Hepatocyte (in vitro differentiated cells): ENCODE measurements at regions not wholly inside any gene's neighbourhood (a gene's known extent, or its start where the extent isn't known, plus 50 kb on each side); places are given as distances from the start of the nearest gene placed in this dataset.

Experiments used
- DNase-seq: peaks from one replicate; pipeline ENCODE4 v3.0.0-alpha.2; 2016; ENCODE audit warnings: low spot score
- H2AFZ ChIP-seq: fragments of 200-600 bp; sonication (generic); 2 replicates; pipeline ENCODE4 v1.6.0; 2016; ENCODE audit warnings: antibody characterized with exemption, mild to moderate bottlenecking
- H3K27ac ChIP-seq: fragments of 200-600 bp; sonication (generic); 2 replicates; pipeline ENCODE4 v1.5.1; 2016; ENCODE audit warnings: mild to moderate bottlenecking
- H3K27me3 ChIP-seq: fragments of 200-600 bp; sonication (generic); 2 replicates; pipeline ENCODE4 v1.6.1; 2016
- H3K36me3 ChIP-seq: fragments of 200-600 bp; sonication (generic); replicated peaks from 2 replicates; pipeline ENCODE4 v1.5.1; 2016; ENCODE audit warnings: low read depth; ENCODE audit not compliant: insufficient read depth
- H3K4me1 ChIP-seq: fragments of 200-600 bp; sonication (generic); 2 replicates; pipeline ENCODE4 v1.5.1; 2016; ENCODE audit warnings: mild to moderate bottlenecking, moderate library complexity; ENCODE audit not compliant: insufficient read depth
- H3K4me2 ChIP-seq: fragments of 200-600 bp; sonication (generic); 2 replicates; pipeline ENCODE4 v1.6.0; 2016
- H3K4me3 ChIP-seq: fragments of 200-600 bp; sonication (generic); 2 replicates; pipeline ENCODE4 v1.5.1; 2016; ENCODE audit warnings: mild to moderate bottlenecking
- H3K79me2 ChIP-seq: fragments of 200-600 bp; sonication (generic); 2 replicates; pipeline ENCODE4 v1.6.0; 2017; ENCODE audit warnings: mild to moderate bottlenecking
- H3K9me2 ChIP-seq: fragments of 200-600 bp; sonication (generic); replicated peaks from 2 replicates; pipeline ENCODE4 v1.6.0; 2017; ENCODE audit warnings: mild to moderate bottlenecking; ENCODE audit not compliant: insufficient read depth
- H3K9me3 ChIP-seq: fragments of 200-600 bp; sonication (generic); 2 replicates; pipeline ENCODE4 v1.5.1; 2016; ENCODE audit warnings: low read depth, mild to moderate bottlenecking
- H4K20me1 ChIP-seq: fragments of 200-600 bp; sonication (generic); 2 replicates; pipeline ENCODE4 v1.6.0; 2016; ENCODE audit warnings: mild to moderate bottlenecking; ENCODE audit not compliant: insufficient read depth, poor library complexity, severe bottlenecking
- CTCF ChIP-seq: fragments of 200-600 bp; sonication (generic); IDR thresholded peaks from 2 replicates; pipeline ENCODE4 v1.5.1; 2016; ENCODE audit warnings: antibody characterized with exemption, mild to moderate bottlenecking; ENCODE audit not compliant: poor library complexity
- EZH2 ChIP-seq: fragments of 200-600 bp; sonication (generic); IDR thresholded peaks from 2 replicates; pipeline ENCODE4 v1.6.1; 2016; ENCODE audit warnings: antibody characterized with exemption, mild to moderate bottlenecking, borderline replicate concordance
- EZH2phosphoT487 ChIP-seq: fragments of 200-600 bp; sonication (generic); IDR thresholded peaks from one replicate; pipeline ENCODE4 v1.6.1; 2018; ENCODE audit warnings: antibody characterized with exemption, mild to moderate bottlenecking, low read depth, moderate library complexity; ENCODE audit not compliant: unreplicated experiment, severe bottlenecking
- WGBS: methylation state at CpG from one replicate; pipeline ENCODE4 v1.1.6; 2016; ENCODE audit warnings: low lambda C conversion rate; ENCODE audit errors: missing lambda C conversion rate; 5-methylcytosine and 5-hydroxymethylcytosine counted together

DNA sequence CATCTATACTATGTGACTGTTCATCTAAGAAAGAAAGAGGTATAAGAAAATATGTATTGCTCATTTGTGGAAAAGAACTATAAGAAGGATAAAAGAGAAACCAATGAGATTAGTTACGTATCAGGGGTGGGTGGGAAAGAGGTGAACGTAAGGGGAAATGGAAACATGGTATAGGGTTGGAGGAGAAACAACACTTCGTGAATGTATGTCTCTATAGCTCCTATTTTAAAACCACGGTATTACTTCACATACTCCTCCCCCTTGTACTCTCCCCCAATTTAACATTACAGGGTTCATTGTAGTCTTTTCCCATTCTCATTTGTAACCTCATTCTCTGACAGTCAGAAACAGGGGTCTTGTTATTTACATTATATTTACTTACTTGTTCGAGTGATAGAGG is 120.4 kb downstream of the FOXG1 start:
- Histone ChIP-seq H3K79me2 (no peaks in the 10 kb centered on the region), H3K4me2 (no peak overlapping the region), H3K36me3 (no peaks in the 10 kb centered on the region), H4K20me1 (no peaks in the 10 kb centered on the region), H3K9me3 (no peaks in the 10 kb centered on the region), H2AFZ (no peak overlapping the region), H3K4me1 (no peaks in the 10 kb centered on the region), H3K27me3 (no peaks in the 10 kb centered on the region), H3K4me3 (no peak overlapping the region), H3K9me2 (no peaks in the 10 kb centered on the region), H3K27ac (no peak overlapping the region)
- DNase-seq, result no peak
- 77% methylated on average over 5 of the region's 5 CpGs for WGBS
- TF ChIP-seq EZH2 (no peak), EZH2phosphoT487 (no peak), CTCF (no peak)

- H3K27ac ChIP-seq, result no peak overlapping the region
- H3K4me2 ChIP-seq, result no peak overlapping the region
- no peak for TF ChIP-seq EZH2
- no peak for TF ChIP-seq CTCF
- no peak for TF ChIP-seq EZH2phosphoT487
- H2AFZ ChIP-seq, result no peak overlapping the region
- no peaks in the 10 kb centered on the region for H3K79me2 ChIP-seq
- H3K4me1 ChIP-seq, result no peaks in the 10 kb centered on the region
- WGBS, result 66% methylated on average over 3 of the region's 3 CpGs
- no peak for DNase-seq
- no peaks in the 10 kb centered on the region for H4K20me1 ChIP-seq
- H3K27me3 ChIP-seq, result no peaks in the 10 kb centered on the region
- H3K36me3 ChIP-seq, result no peaks in the 10 kb centered on the region
- no peak overlapping the region for H3K4me3 ChIP-seq
- H3K9me2 ChIP-seq, result no peaks in the 10 kb centered on the region
- H3K9me3 ChIP-seq, result no peaks in the 10 kb centered on the region
Measured at GRCh38 chr14:28895389-28895788, 128.8 kb downstream of the FOXG1 start.

DNA sequence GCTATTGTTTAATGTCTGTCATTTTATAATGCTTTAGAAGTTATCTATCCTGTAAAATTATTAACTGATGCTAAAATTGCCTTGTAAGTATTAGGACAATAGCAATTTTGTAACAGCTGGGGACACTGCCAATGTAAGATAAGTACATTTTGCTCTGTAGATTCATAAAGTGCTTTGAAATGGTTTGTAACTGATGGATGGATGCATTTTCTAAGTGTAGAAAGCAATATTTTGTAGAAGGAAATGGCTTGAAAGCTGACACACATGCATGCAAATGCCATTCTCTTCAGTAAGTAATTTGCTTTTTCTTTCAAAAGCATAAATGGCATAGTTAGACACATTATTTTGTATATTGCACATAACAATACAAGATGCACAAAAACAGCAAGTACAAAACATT is 129.8 kb downstream of the FOXG1 start:
- Histone ChIP-seq H3K9me2 (no peaks in the 10 kb centered on the region), H3K9me3 (no peaks in the 10 kb centered on the region), H3K4me3 (no peak overlapping the region), H3K36me3 (no peaks in the 10 kb centered on the region), H3K27me3 (no peaks in the 10 kb centered on the region), H3K4me1 (no peaks in the 10 kb centered on the region), H3K4me2 (no peak overlapping the region), H3K27ac (no peak overlapping the region), H3K79me2 (no peaks in the 10 kb centered on the region), H4K20me1 (no peaks in the 10 kb centered on the region), H2AFZ (no peak overlapping the region)
- TF ChIP-seq EZH2phosphoT487 (no peak), EZH2 (no peak), CTCF (no peak)
- no peak for DNase-seq

DNA sequence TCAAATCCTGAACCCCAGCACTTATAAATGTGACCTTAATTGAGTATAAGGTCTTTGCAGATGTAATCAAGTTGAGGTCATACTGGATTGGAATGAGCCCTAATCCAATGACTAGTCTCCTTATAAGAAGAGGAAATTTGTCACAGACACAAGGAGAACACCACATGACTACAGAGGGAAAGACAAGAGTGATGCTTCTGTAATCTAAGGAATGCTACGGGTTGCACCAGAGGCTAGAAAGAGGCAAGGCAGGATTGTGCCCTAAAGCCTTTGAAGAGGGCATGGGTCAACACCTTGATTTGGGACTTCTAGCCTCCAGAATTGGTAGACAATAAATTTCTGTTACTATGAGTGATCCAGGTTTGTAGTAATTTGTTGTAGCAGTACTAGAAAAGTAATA is 135.0 kb downstream of the FOXG1 start:
- Histone ChIP-seq H3K27ac (no peak overlapping the region), H3K4me3 (no peak overlapping the region), H3K27me3 (no peaks in the 10 kb centered on the region), H3K9me3 (no peaks in the 10 kb centered on the region), H2AFZ (no peak overlapping the region), H4K20me1 (no peaks in the 10 kb centered on the region), H3K9me2 (no peaks in the 10 kb centered on the region), H3K36me3 (no peaks in the 10 kb centered on the region), H3K4me2 (no peak overlapping the region), H3K79me2 (no peaks in the 10 kb centered on the region), H3K4me1 (no peaks in the 10 kb centered on the region)
- 63% methylated on average over 1 of the region's 1 CpG for whole genome bisulfite sequencing
- no peak for DNase-seq
- TF ChIP-seq CTCF (no peak), EZH2phosphoT487 (no peak), EZH2 (no peak)
